HG03565 (cell line): ENCODE measurements at regions not wholly inside any gene's neighbourhood (a gene's known extent, or its start where the extent isn't known, plus 50 kb on each side); places are given as distances from the start of the nearest gene placed in this dataset.
"Not testable (repeated sequence)": the region's sequence is repeated elsewhere in the genome, so short reads cannot be mapped to it uniquely, and the experiment has no call there.

Experiments used
- ATAC-seq: cut with Tn5 transposase; IDR thresholded peaks from one replicate; pipeline ENCODE4 v1.9.1; 2021; ENCODE audit warnings: mild to moderate bottlenecking, moderate library complexity; ENCODE audit not compliant: unreplicated experiment

- ATAC-seq: no peak
These were observed 65.2 kb upstream of the TINAGL1 start for GRCh38 chr1:31510853-31511789.

- ATAC-seq: no peak
These were observed 64.3 kb upstream of the TINAGL1 start for GRCh38 chr1:31511848-31512615.

DNA sequence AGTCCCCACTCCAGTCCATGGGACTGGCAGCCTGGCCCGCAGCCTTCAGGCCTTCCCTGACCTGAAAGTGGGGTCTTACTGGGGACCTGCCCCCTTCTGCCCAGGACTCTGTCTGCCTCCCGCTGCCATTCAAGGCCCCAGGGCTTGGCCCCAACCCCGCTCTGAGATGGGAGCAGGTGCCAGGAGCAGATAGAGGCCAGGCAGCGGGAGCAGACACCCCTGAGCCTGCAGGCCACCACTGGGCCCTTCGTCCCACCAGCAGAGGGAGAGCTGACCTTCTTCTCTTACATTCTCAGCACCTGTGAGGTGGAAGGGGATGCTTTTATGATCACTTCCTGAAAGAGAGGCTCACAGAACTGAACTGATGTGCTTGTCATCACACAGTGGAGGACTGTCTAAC, 62.2 kb upstream of the TINAGL1 start:
- ATAC-seq: no peak

DNA sequence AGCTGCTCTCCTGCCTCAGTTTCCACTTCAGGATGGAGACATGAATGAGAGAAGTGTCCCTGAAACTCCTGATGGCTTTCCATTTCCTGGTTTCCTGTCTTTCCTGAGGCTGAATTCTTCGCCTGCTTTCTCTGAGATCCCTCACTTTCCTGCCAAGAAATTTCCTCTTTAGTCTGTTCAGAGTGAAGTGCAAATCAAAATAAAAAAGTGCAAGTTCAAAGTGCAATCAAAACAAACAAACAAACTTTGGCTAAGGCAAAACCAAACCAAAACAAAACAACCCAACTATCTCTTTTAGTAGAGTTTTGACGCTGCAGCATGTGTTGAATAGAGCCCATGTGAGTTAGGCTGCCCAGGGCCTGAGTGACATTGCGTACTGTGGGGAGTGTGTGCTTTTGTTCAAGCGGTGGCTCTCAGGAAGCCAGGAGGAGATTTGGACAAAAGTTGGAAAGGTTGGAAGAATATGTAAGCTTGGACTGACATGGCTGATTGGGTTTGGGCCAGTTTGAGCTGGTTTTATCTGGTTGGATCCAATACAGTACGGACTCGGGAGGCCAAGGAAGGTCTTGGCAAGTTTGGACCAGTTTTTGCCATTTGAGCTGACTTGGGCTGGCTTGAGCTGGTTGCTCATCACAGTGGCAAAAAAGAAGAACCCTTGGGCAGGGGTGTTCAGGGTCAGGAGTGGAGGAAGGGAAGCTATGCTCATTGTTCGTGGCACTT, 61.1 kb upstream of the TINAGL1 start:
- ATAC-seq: no peak

DNA sequence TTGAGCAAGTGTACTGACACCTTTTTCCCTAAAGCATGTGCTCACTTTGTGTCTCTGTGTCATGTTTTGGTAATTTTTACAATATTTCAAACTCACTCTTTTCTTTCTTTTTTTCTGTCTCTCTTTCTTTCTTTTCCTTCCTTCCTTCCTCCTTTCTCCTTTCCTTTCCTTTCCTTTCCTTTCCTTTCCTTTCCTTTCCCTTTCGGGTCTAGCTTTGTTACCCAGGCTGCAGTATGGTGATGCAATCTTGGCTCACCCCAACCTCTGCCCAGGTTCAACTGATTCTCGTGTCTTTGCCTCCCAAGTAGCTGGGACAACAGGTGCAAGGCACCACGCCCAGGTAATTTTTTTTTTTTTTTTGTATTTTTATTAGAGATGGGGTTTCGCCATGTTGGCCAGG, 60.4 kb upstream of the TINAGL1 start:
- ATAC-seq: no peak

DNA sequence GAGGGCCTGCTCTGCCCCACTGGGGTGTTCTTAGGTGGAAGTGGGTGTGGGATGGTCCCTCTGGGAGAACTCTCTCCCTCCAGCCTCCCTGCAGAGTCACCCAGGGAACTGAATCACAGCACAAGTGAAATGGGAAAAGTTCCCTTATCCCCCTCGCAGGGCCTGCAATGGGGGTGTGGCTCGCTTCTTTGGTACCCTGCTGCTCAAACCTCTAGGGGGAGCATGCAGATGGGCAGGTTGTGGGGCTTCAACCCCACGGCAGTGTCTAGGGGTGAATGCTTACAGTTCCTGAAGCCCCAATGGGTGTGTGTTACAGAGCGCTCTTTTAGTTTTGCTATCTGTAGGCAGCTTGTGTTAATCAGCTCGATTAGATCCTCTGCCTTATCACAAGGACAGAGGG, 59.0 kb upstream of the TINAGL1 start:
- no peak for ATAC-seq

DNA sequence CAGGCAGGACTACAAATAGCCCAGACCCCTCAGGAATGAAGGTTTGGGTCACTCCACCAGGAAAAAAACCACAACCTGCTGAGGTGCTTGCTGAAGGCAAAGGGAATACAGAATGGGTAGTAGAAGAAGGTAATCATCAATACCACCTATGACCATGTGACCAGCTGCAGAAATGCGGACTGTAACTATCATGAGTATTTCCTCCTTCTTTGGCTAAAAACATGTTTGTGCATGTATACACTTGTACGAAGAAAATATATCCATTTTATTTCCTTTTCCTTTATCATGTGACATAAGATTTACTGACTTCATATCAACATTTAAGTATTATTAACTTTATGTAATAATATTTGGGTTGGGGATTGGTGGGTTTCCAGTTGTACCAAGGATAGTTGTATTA, 58.3 kb upstream of the TINAGL1 start:
- ATAC-seq: not testable (repeated sequence)

- no peak for ATAC-seq
These were observed 54.4 kb upstream of the TINAGL1 start for GRCh38 chr1:31521761-31522555.

- ATAC-seq: no peak
These were observed 53.8 kb upstream of the TINAGL1 start for GRCh38 chr1:31522556-31522845.

DNA sequence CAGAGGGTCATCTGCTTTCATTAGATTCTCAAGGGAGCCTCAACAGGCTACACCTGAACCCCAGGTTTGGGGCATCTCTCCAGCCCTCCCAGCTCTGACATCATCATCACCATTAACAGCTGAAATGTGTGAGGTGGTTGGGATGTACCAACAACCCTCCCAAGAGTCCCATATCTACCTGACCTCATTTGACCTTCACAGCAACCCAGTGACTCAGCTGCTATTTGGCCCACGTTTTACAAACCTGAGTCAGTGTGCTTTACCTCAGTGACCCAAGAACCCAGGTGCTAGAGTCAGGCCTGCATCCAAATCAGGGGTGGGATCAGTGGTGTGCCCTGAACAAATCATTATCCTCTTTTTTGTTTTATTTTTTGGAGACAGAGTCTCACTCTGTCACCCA, 53.3 kb upstream of the TINAGL1 start:
- no peak for ATAC-seq

GRCh38 chr1:31523769-31524168, 52.5 kb upstream of the TINAGL1 start:
- ATAC-seq: no peak

GRCh38 chr1:31524186-31524901, 52.0 kb upstream of the TINAGL1 start:
- no peak for ATAC-seq
